ENCODE measurements at regions not wholly inside any gene's neighbourhood (a gene's known extent, or its start where the extent isn't known, plus 50 kb on each side); places are given as distances from the start of the nearest gene placed in this dataset.

DNA sequence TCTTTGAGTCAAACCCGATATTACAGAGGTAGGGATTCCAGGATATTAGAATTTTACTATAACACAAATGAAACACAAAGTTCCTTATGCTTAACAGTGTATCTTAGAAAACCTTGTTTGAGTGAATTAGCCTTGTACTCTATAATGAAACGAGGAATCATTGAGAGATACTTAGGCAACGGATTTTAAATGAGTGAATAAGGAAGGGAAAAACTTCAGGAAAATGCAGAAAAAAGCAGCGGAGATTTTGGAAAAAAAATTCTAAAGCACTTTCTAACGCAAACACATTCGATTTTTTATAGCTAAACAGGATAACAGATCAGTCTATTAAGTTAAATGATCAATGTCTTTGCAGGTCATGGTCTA, 137.3 kb downstream of the HFE start:
- TF ChIP-seq CTCF (IDR thresholded peaks at IDR 0.05; ENCODE audit: insufficient read depth, low read length, poor library complexity, severe bottlenecking) (no peak), EZH2phosphoT487 (conservative IDR thresholded peaks at IDR 0.05; ENCODE audit: low read length) (no peak)

Measured in SU-DHL-6 (cell line).